DND-41 (cell line): ENCODE measurements at regions not wholly inside any gene's neighbourhood (a gene's known extent, or its start where the extent isn't known, plus 50 kb on each side); places are given as distances from the start of the nearest gene placed in this dataset.

Experiments used
- CTCF ChIP-seq: IDR thresholded peaks from 2 replicates; pipeline ENCODE4 v1.5.1; 2012; ENCODE audit warnings: borderline replicate concordance, low read length, moderate library complexity, mild to moderate bottlenecking; ENCODE audit not compliant: poor library complexity, severe bottlenecking; ENCODE audit errors: extremely low read depth
- EZH2 ChIP-seq: IDR thresholded peaks from 3 replicates; pipeline ENCODE4 v1.6.1; 2012; ENCODE audit warnings: borderline replicate concordance, low read depth, mild to moderate bottlenecking, moderate library complexity, low read length, inconsistent platforms; ENCODE audit not compliant: severe bottlenecking

- TF ChIP-seq CTCF (no peak), EZH2 (no peak)
Observed at GRCh38 chr2:100743741-100744140, 76.2 kb upstream of the NPAS2 start.
